ENCODE measurements at regions not wholly inside any gene's neighbourhood (a gene's known extent, or its start where the extent isn't known, plus 50 kb on each side); places are given as distances from the start of the nearest gene placed in this dataset.

- no peak for DNase-seq
Observed at GRCh38 chr7:4616116-4616515, 66.0 kb upstream of the FOXK1 start.

- no peak for DNase-seq
Observed at GRCh38 chr7:4621396-4621795, 60.7 kb upstream of the FOXK1 start.

- no peak for DNase-seq
Observed at GRCh38 chr7:4626318-4626845, 55.7 kb upstream of the FOXK1 start.

- no peak for DNase-seq
Observed at GRCh38 chr7:4629287-4629895, 52.7 kb upstream of the FOXK1 start.

- DNase-seq, result no peak
Observed at GRCh38 chr7:4631380-4632179, 50.5 kb upstream of the FOXK1 start.
